22Rv1 (cell line): ENCODE measurements at regions not wholly inside any gene's neighbourhood (a gene's known extent, or its start where the extent isn't known, plus 50 kb on each side); places are given as distances from the start of the nearest gene placed in this dataset.

Source experiments
- CTCF ChIP-seq: fragments of 450-650 bp; IDR thresholded peaks from 2 replicates; pipeline ENCODE4 v1.5.1; 2017; ENCODE audit warnings: mild to moderate bottlenecking
- ZFX ChIP-seq: fragments of 450-650 bp; IDR thresholded peaks from 2 replicates; pipeline ENCODE4 v1.6.1; 2017; ENCODE audit warnings: antibody characterized with exemption, borderline replicate concordance

DNA sequence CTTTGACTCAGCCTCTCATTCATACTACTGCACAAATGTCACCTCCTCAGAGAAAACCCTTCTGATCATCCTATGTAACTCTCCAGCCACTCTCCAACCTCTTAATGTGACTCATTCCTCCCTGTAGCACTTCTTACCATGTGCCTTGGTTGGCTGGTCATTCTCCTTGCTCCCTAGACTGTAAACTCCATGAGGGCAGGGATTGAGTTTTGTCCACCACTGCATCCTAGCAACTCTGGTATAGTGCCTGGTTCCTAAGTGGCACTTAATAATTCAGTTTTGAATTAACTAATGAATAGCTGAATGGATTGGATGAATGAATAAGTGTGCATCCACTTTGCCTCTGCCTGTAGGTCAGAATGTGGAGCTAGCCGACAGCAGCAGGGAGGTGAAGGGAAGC, 202.5 kb upstream of the HES1 start:
- no peak for TF ChIP-seq CTCF
- TF ChIP-seq ZFX = no peak
